Left ventricle myocardium inferior (tissue), 1 donor: ENCODE measurements at regions not wholly inside any gene's neighbourhood (a gene's known extent, or its start where the extent isn't known, plus 50 kb on each side); places are given as distances from the start of the nearest gene placed in this dataset.

Source experiments
- DNase-seq: peaks from one replicate; pipeline ENCODE4 v3.0.0-alpha.2; 2020
- H3K27ac ChIP-seq: fragments of 200-600 bp; replicated peaks from 2 replicates; pipeline ENCODE4 v1.8.0; 2021
- H3K27me3 ChIP-seq: fragments of 200-600 bp; 2 replicates; pipeline ENCODE4 v1.8.0; 2021; ENCODE audit warnings: low read depth
- H3K36me3 ChIP-seq: fragments of 200-600 bp; 2 replicates; pipeline ENCODE4 v1.8.0; 2021
- H3K4me1 ChIP-seq: fragments of 200-600 bp; 2 replicates; pipeline ENCODE4 v1.8.0; 2021
- H3K4me3 ChIP-seq: fragments of 200-600 bp; 2 replicates; pipeline ENCODE4 v1.8.0; 2021; ENCODE audit warnings: mild to moderate bottlenecking, moderate library complexity
- H3K9me3 ChIP-seq: fragments of 200-600 bp; replicated peaks from 2 replicates; pipeline ENCODE4 v1.8.0; 2021
- CTCF ChIP-seq: fragments of 200-600 bp; IDR thresholded peaks from 2 replicates; pipeline ENCODE4 v1.8.0; 2021; ENCODE audit warnings: antibody characterized with exemption, mild to moderate bottlenecking, borderline replicate concordance
- intact Hi-C: fragments of 100-400 bp; cut with micrococcal nuclease; formaldehyde crosslinking; loops from one replicate; pipeline ENCODE4 v1.11.0; 2022
- donor health status: DM: no; HTN: yes; CAD: no; lungs with severe emphysema.

- H3K4me1 ChIP-seq, result no peaks in the 10 kb centered on the region
- no peaks in the 10 kb centered on the region for H3K36me3 ChIP-seq
- no peak for TF ChIP-seq CTCF
- H3K9me3 ChIP-seq, result no peaks in the 10 kb centered on the region
- H3K4me3 ChIP-seq, result no peak overlapping the region
- intact Hi-C loops, result no loop called here
- no peak for DNase-seq
- no peaks in the 10 kb centered on the region for H3K27me3 ChIP-seq
- H3K27ac ChIP-seq, result no peak overlapping the region
Observed at GRCh38 chr14:89648924-89649323, 231.9 kb upstream of the FOXN3 start.

- no peak overlapping the region for H3K4me3 ChIP-seq
- H3K4me1 ChIP-seq, result no peaks in the 10 kb centered on the region
- intact Hi-C loops, result no loop called here
- no peaks in the 10 kb centered on the region for H3K36me3 ChIP-seq
- H3K27ac ChIP-seq, result no peak overlapping the region
- H3K9me3 ChIP-seq, result no peaks in the 10 kb centered on the region
- TF ChIP-seq CTCF, result no peak
- H3K27me3 ChIP-seq, result no peaks in the 10 kb centered on the region
- no peak for DNase-seq
Observed at GRCh38 chr14:89648510-89648909, 231.5 kb upstream of the FOXN3 start.

- Histone ChIP-seq H3K4me1 (no peaks in the 10 kb centered on the region), H3K9me3 (no peaks in the 10 kb centered on the region), H3K4me3 (no peak overlapping the region), H3K27me3 (no peaks in the 10 kb centered on the region), H3K27ac (no peak overlapping the region), H3K36me3 (no peaks in the 10 kb centered on the region)
- TF ChIP-seq CTCF, result no peak
- intact Hi-C loops, result no loop called here
- DNase-seq, result no peak
Observed at GRCh38 chr14:89646971-89647370, 229.9 kb upstream of the FOXN3 start.

GRCh38 chr14:89644641-89645040 is 227.6 kb upstream of the FOXN3 start:
- TF ChIP-seq CTCF, result no peak
- intact Hi-C loops, result no loop called here

GRCh38 chr14:89641495-89642175 is 224.6 kb upstream of the FOXN3 start:
- Histone ChIP-seq H3K9me3 (peaks cover 3% of the 10 kb centered on the region), H3K4me3 (no peak overlapping the region), H3K36me3 (no peaks in the 10 kb centered on the region), H3K27me3 (no peaks in the 10 kb centered on the region), H3K27ac (no peak overlapping the region), H3K4me1 (no peaks in the 10 kb centered on the region)
- no peak for DNase-seq
- intact Hi-C loops, result no loop called here
- TF ChIP-seq CTCF, result no peak

More at GRCh38 chr14:89644641-89645040, 227.6 kb upstream of the FOXN3 start:
- Histone ChIP-seq H3K36me3 (no peaks in the 10 kb centered on the region), H3K9me3 (no peaks in the 10 kb centered on the region), H3K27ac (no peak overlapping the region), H3K4me3 (no peak overlapping the region), H3K27me3 (no peaks in the 10 kb centered on the region), H3K4me1 (no peaks in the 10 kb centered on the region)
- no peak for DNase-seq

- DNase-seq, result no peak
- intact Hi-C loops, result no loop called here
- Histone ChIP-seq H3K27me3 (no peaks in the 10 kb centered on the region), H3K4me3 (no peak overlapping the region), H3K4me1 (no peaks in the 10 kb centered on the region), H3K9me3 (peaks cover 3% of the 10 kb centered on the region), H3K27ac (no peak overlapping the region), H3K36me3 (no peaks in the 10 kb centered on the region)
- no peak for TF ChIP-seq CTCF
Observed at GRCh38 chr14:89640141-89640540, 223.1 kb upstream of the FOXN3 start.
